Cardiac septum (tissue), 1 donor: ENCODE measurements at regions not wholly inside any gene's neighbourhood (a gene's known extent, or its start where the extent isn't known, plus 50 kb on each side); places are given as distances from the start of the nearest gene placed in this dataset.

Experiments
- DNase-seq: peaks from one replicate; pipeline ENCODE4 v3.0.0-alpha.2; 2020; ENCODE audit warnings: low spot score
- intact Hi-C: fragments of 100-400 bp; cut with DNase I; formaldehyde crosslinking; loops from one replicate; pipeline ENCODE4 v1.14.0; 2022
- donor health status: DM: no; HTN: no; CAD: no.

GRCh38 chrX:44096666-44097065 is 123.5 kb upstream of the NDP start:
- no peak for DNase-seq
- intact Hi-C loops, result no loop called here

GRCh38 chrX:44094821-44095530 is 121.8 kb upstream of the NDP start:
- no peak for DNase-seq
- intact Hi-C loops, result no loop called here

- intact Hi-C loops, result no loop called here
- no peak for DNase-seq
Measured at GRCh38 chrX:44093431-44093830, 120.2 kb upstream of the NDP start.

GRCh38 chrX:44092778-44093177 is 119.6 kb upstream of the NDP start:
- DNase-seq, result no peak
- intact Hi-C loops, result no loop called here

GRCh38 chrX:44088510-44089144 is 115.4 kb upstream of the NDP start:
- no peak for DNase-seq
- intact Hi-C loops, result no loop called here

GRCh38 chrX:44085209-44085608 is 112.0 kb upstream of the NDP start:
- intact Hi-C loops, result no loop called here
- DNase-seq, result no peak

- no peak for DNase-seq
- intact Hi-C loops, result no loop called here
Measured at GRCh38 chrX:44082829-44083228, 109.6 kb upstream of the NDP start.

- DNase-seq, result no peak
- intact Hi-C loops, result no loop called here
Measured at GRCh38 chrX:44080083-44080482, 106.9 kb upstream of the NDP start.

- intact Hi-C loops, result no loop called here
- no peak for DNase-seq
Measured at GRCh38 chrX:44072631-44073030, 99.4 kb upstream of the NDP start.

- no peak for DNase-seq
- intact Hi-C loops, result no loop called here
Measured at GRCh38 chrX:44071847-44072551, 98.8 kb upstream of the NDP start.

GRCh38 chrX:44071070-44071645 is 98.0 kb upstream of the NDP start:
- DNase-seq, result no peak
- intact Hi-C loops, result no loop called here

GRCh38 chrX:44068043-44068442 is 94.9 kb upstream of the NDP start:
- intact Hi-C loops, result no loop called here
- no peak for DNase-seq

- no peak for DNase-seq
- intact Hi-C loops, result no loop called here
Measured at GRCh38 chrX:44063606-44064005, 90.4 kb upstream of the NDP start.

GRCh38 chrX:44062840-44063239 is 89.7 kb upstream of the NDP start:
- intact Hi-C loops, result no loop called here
- DNase-seq, result no peak

- intact Hi-C loops, result no loop called here
- DNase-seq, result no peak
Measured at GRCh38 chrX:44061968-44062614, 88.9 kb upstream of the NDP start.

GRCh38 chrX:44060221-44060620 is 87.0 kb upstream of the NDP start:
- intact Hi-C loops, result no loop called here

GRCh38 chrX:44058339-44058738 is 85.1 kb upstream of the NDP start:
- DNase-seq, result no peak
- intact Hi-C loops, result no loop called here

More at GRCh38 chrX:44060221-44060620, 87.0 kb upstream of the NDP start:
- DNase-seq, result no peak

- intact Hi-C loops, result no loop called here
- DNase-seq, result no peak
Measured at GRCh38 chrX:44055638-44056037, 82.4 kb upstream of the NDP start.

GRCh38 chrX:44054863-44055601 is 81.8 kb upstream of the NDP start:
- intact Hi-C loops, result no loop called here
- DNase-seq, result no peak
